ENCODE measurements at regions not wholly inside any gene's neighbourhood (a gene's known extent, or its start where the extent isn't known, plus 50 kb on each side); places are given as distances from the start of the nearest gene placed in this dataset.

GRCh38 chr7:119408596-119408995 is 864.4 kb upstream of the KCND2 start:
- DNase-seq (ENCODE audit: low read depth) = no peak

GRCh38 chr7:119413314-119413805 is 859.6 kb upstream of the KCND2 start:
- no peak for DNase-seq (ENCODE audit: low read depth)

- DNase-seq (ENCODE audit: low read depth) = no peak
Measured at GRCh38 chr7:119415682-119416081, 857.3 kb upstream of the KCND2 start.

- no peak for DNase-seq (ENCODE audit: low read depth)
Measured at GRCh38 chr7:119421657-119422056, 851.3 kb upstream of the KCND2 start.

GRCh38 chr7:119436882-119437281 is 836.1 kb upstream of the KCND2 start:
- DNase-seq (ENCODE audit: low read depth) = no peak

- no peak for DNase-seq (ENCODE audit: low read depth)
Measured at GRCh38 chr7:119438315-119438714, 834.7 kb upstream of the KCND2 start.

GRCh38 chr7:119439192-119439591 is 833.8 kb upstream of the KCND2 start:
- DNase-seq (ENCODE audit: low read depth) = no peak

GRCh38 chr7:119452401-119452800 is 820.6 kb upstream of the KCND2 start:
- no peak for DNase-seq (ENCODE audit: low read depth)

- no peak for DNase-seq (ENCODE audit: low read depth)
Measured at GRCh38 chr7:119465798-119466305, 807.1 kb upstream of the KCND2 start.

GRCh38 chr7:119472408-119473038 is 800.5 kb upstream of the KCND2 start:
- no peak for DNase-seq (ENCODE audit: low read depth)

- DNase-seq (ENCODE audit: low read depth) = no peak
Measured at GRCh38 chr7:119482209-119482608, 790.8 kb upstream of the KCND2 start.

- DNase-seq (ENCODE audit: low read depth) = no peak
Measured at GRCh38 chr7:119482671-119483070, 790.3 kb upstream of the KCND2 start.

- DNase-seq (ENCODE audit: low read depth) = no peak
Measured at GRCh38 chr7:119483364-119483763, 789.6 kb upstream of the KCND2 start.

- DNase-seq (ENCODE audit: low read depth) = no peak
Measured at GRCh38 chr7:119514326-119514725, 758.6 kb upstream of the KCND2 start.

- DNase-seq (ENCODE audit: low read depth) = no peak
Measured at GRCh38 chr7:119515214-119515613, 757.8 kb upstream of the KCND2 start.

GRCh38 chr7:119515962-119516361 is 757.0 kb upstream of the KCND2 start:
- no peak for DNase-seq (ENCODE audit: low read depth)

- DNase-seq (ENCODE audit: low read depth) = no peak
Measured at GRCh38 chr7:119522263-119522662, 750.7 kb upstream of the KCND2 start.

GRCh38 chr7:119522698-119523097 is 750.3 kb upstream of the KCND2 start:
- DNase-seq (ENCODE audit: low read depth) = no peak

GRCh38 chr7:119545118-119545517 is 727.9 kb upstream of the KCND2 start:
- peak; percentile 9 for DNase-seq (ENCODE audit: low read depth)

- no peak for DNase-seq (ENCODE audit: low read depth)
Measured at GRCh38 chr7:119555788-119556187, 717.2 kb upstream of the KCND2 start.

- DNase-seq (ENCODE audit: low read depth) = no peak
Measured at GRCh38 chr7:119556436-119556835, 716.5 kb upstream of the KCND2 start.

- DNase-seq (ENCODE audit: low read depth) = no peak
Measured at GRCh38 chr7:119561751-119562150, 711.2 kb upstream of the KCND2 start.

GRCh38 chr7:119562839-119563238 is 710.1 kb upstream of the KCND2 start:
- no peak for DNase-seq (ENCODE audit: low read depth)

GRCh38 chr7:119571666-119572065 is 701.3 kb upstream of the KCND2 start:
- DNase-seq (ENCODE audit: low read depth) = no peak

All from M059J (cell line).